Large intestine (tissue), 3 donors: ENCODE measurements at regions not wholly inside any gene's neighbourhood (a gene's known extent, or its start where the extent isn't known, plus 50 kb on each side); places are given as distances from the start of the nearest gene placed in this dataset.
A peak's percentile ranks its signal among the peaks of the same experiment; 100 is the strongest.

ENCODE experiments used
- DNase-seq, 2 donors: peaks; one replicate each; pipeline versions ENCODE4 v3.0.0 to v3.0.0-alpha.2; 2013
- H3K27ac ChIP-seq: one replicate; pipeline ENCODE4 v1.5.1; 2013; ENCODE audit warnings: low read length
- H3K27me3 ChIP-seq: 2 replicates; pipeline ENCODE4 v1.6.1; 2013; ENCODE audit warnings: low read length; ENCODE audit not compliant: control insufficient read depth, insufficient read depth
- H3K36me3 ChIP-seq: 2 replicates; pipeline ENCODE4 v1.6.1; 2013; ENCODE audit warnings: low read length; ENCODE audit not compliant: control insufficient read depth, insufficient read depth
- H3K4me1 ChIP-seq: one replicate; pipeline ENCODE4 v1.6.1; 2013; ENCODE audit warnings: low read length; ENCODE audit not compliant: control insufficient read depth, insufficient read depth
- H3K4me3 ChIP-seq: one replicate; pipeline ENCODE4 v1.5.1; 2013; ENCODE audit warnings: low read length
- H3K9me3 ChIP-seq: one replicate; pipeline ENCODE4 v1.6.1; 2013; ENCODE audit warnings: mild to moderate bottlenecking, low read depth, low read length, moderate library complexity; ENCODE audit not compliant: control insufficient read depth
- WGBS: methylation state at CpG from one replicate; pipeline ENCODE4 v1.1.5; 2013; ENCODE audit warnings: low lambda C conversion rate; ENCODE audit not compliant: insufficient coverage; 5-methylcytosine and 5-hydroxymethylcytosine counted together

DNA sequence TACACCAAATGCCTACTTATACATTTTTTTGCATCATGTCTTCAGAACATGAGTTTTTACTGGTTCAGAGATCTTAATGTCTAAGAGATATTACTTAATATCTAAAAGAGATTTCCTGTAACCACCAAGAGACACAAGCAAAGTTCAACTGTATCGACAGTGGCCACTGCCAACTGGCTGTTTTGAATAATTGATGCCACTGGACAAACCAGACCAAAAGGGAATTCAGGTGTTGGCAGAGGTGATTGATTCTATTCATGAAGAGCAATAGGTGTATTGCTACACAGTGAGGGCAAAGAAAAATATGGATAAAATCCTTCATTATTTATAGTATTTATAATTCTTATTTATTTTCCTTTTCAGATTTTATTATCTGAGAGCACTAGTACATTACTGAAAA lies 58.5 kb upstream of the ANKRD17 start:
- H3K27ac ChIP-seq, result no peak overlapping the region
- no peak overlapping the region for H3K4me3 ChIP-seq
- no peaks in the 10 kb centered on the region for H3K27me3 ChIP-seq
- no peaks in the 10 kb centered on the region for H3K4me1 ChIP-seq
- H3K36me3 ChIP-seq, result no peaks in the 10 kb centered on the region
- no peak for DNase-seq
- peaks cover 3% of the 10 kb centered on the region for H3K9me3 ChIP-seq
- WGBS, result no CpG with 5 or more reads among the region's 1 CpG

GRCh38 chr4:73315091-73315490 lies 56.5 kb upstream of the ANKRD17 start:
- peaks cover 3% of the 10 kb centered on the region for H3K9me3 ChIP-seq
- H3K36me3 ChIP-seq, result no peaks in the 10 kb centered on the region
- no peak overlapping the region for H3K27ac ChIP-seq
- no peak overlapping the region for H3K4me3 ChIP-seq
- H3K4me1 ChIP-seq, result no peaks in the 10 kb centered on the region
- H3K27me3 ChIP-seq, result no peaks in the 10 kb centered on the region
- WGBS, result no CpG with 5 or more reads among the region's 2 CpGs
- DNase-seq, result peak; percentile 7 to 52

GRCh38 chr4:73312967-73313366 lies 54.4 kb upstream of the ANKRD17 start:
- Histone ChIP-seq H3K9me3 (no peaks in the 10 kb centered on the region), H3K27me3 (no peaks in the 10 kb centered on the region), H3K4me1 (no peaks in the 10 kb centered on the region), H3K36me3 (no peaks in the 10 kb centered on the region), H3K4me3 (no peak overlapping the region), H3K27ac (no peak overlapping the region)
- DNase-seq, result no peak
- WGBS, result no CpG with 5 or more reads among the region's 1 CpG

- no peaks in the 10 kb centered on the region for H3K9me3 ChIP-seq
- no peaks in the 10 kb centered on the region for H3K27me3 ChIP-seq
- H3K27ac ChIP-seq, result no peak overlapping the region
- H3K36me3 ChIP-seq, result no peaks in the 10 kb centered on the region
- H3K4me3 ChIP-seq, result no peak overlapping the region
- peak in 1 of 2 donors; percentile 11 for DNase-seq
- H3K4me1 ChIP-seq, result no peaks in the 10 kb centered on the region
Observed at GRCh38 chr4:73311428-73311827, 52.8 kb upstream of the ANKRD17 start.

- Histone ChIP-seq H3K36me3 (no peaks in the 10 kb centered on the region), H3K4me1 (no peaks in the 10 kb centered on the region), H3K27me3 (no peaks in the 10 kb centered on the region), H3K4me3 (no peak overlapping the region), H3K9me3 (no peaks in the 10 kb centered on the region), H3K27ac (no peak overlapping the region)
- no peak for DNase-seq
- 78% methylated on average over 2 of the region's 3 CpGs for WGBS
Observed at GRCh38 chr4:73309211-73309610, 50.6 kb upstream of the ANKRD17 start.
